Esophagus muscularis mucosa (tissue), 4 donors: ENCODE measurements at regions not wholly inside any gene's neighbourhood (a gene's known extent, or its start where the extent isn't known, plus 50 kb on each side); places are given as distances from the start of the nearest gene placed in this dataset.

Source experiments
- DNase-seq: peaks from one replicate; pipeline ENCODE4 v3.0.0-alpha.2; 2017; ENCODE audit errors: extremely low spot score
- H3K27ac ChIP-seq, 4 donors: fragments of 200-600 bp; sonication (generic); replicated peaks in 1 of 4; 1 replicate in 3 of 4; 2 replicates in 1 of 4; pipeline ENCODE4 v1.5.1; 2016 to 2019; ENCODE audit warnings: mild to moderate bottlenecking in 1 of 4
- H3K27me3 ChIP-seq, 4 donors: fragments of 200-600 bp; sonication (generic); one replicate each; pipeline versions ENCODE4 v1.5.1 to v1.6.0; 2016 to 2019
- H3K36me3 ChIP-seq, 4 donors: fragments of 200-600 bp; sonication (generic); one replicate each; pipeline ENCODE4 v1.5.1; 2016 to 2019
- H3K4me1 ChIP-seq, 4 donors: fragments of 200-600 bp; sonication (generic); one replicate each; pipeline ENCODE4 v1.5.1; 2016 to 2019
- H3K4me3 ChIP-seq, 4 donors: fragments of 200-600 bp; sonication (generic); 1 replicate in 2 of 4; 2 replicates in 2 of 4; pipeline ENCODE4 v1.5.1; 2016 to 2019; ENCODE audit warnings: mild to moderate bottlenecking in 4 of 4, moderate library complexity in 1 of 4
- H3K9me3 ChIP-seq, 4 donors: fragments of 200-600 bp; sonication (generic); 1 replicate in 3 of 4; 2 replicates in 1 of 4; pipeline ENCODE4 v1.5.1; 2016 to 2019
- CTCF ChIP-seq, 3 experiments: fragments of 200-600 bp in 2 of 3; fragments of 450-650 bp in 1 of 3; sonication (generic) in 2 of 3; IDR thresholded peaks; one replicate each; pipeline ENCODE4 v1.5.1; 2017 to 2019; ENCODE audit warnings: antibody characterized with exemption in 3 of 3, mild to moderate bottlenecking in 2 of 3, moderate library complexity in 1 of 3
- EP300 ChIP-seq: sonication (generic); formaldehyde crosslinking; IDR thresholded peaks from one replicate; pipeline ENCODE4 v1.6.1; 2017; ENCODE audit warnings: antibody characterized with exemption
- POLR2A ChIP-seq: fragments of 450-650 bp; IDR thresholded peaks from one replicate; pipeline ENCODE4 v1.6.1; 2017; ENCODE audit warnings: antibody characterized with exemption, moderate library complexity, mild to moderate bottlenecking, low read depth
- POLR2AphosphoS5 ChIP-seq, 2 donors: sonication (generic); formaldehyde crosslinking; IDR thresholded peaks; one replicate each; pipeline ENCODE4 v1.6.1; 2017; ENCODE audit warnings: antibody characterized with exemption in 2 of 2
- WGBS: methylation state at CpG from one replicate; pipeline ENCODE4 v1.1.5; 2018; 5-methylcytosine and 5-hydroxymethylcytosine counted together
- intact Hi-C: fragments of 100-400 bp; cut with DNase I; formaldehyde crosslinking; loops from one replicate; pipeline ENCODE4 v1.15.1; 2023

GRCh38 chr5:92428415-92428814 lies 1045.3 kb upstream of the ARRDC3 start:
- Histone ChIP-seq H3K9me3 (peaks cover 0 to 4% (median 0%) of the 10 kb centered on the region in 4 donors), H3K4me1 (no peaks in the 10 kb centered on the region), H3K36me3 (no peaks in the 10 kb centered on the region), H3K4me3 (no peak overlapping the region), H3K27me3 (no peaks in the 10 kb centered on the region), H3K27ac (no peak overlapping the region)
- TF ChIP-seq POLR2AphosphoS5 (IDR thresholded peaks at IDR 0.05) (no peak), EP300 (no peak), CTCF (IDR thresholded peaks at IDR 0.05) (no peak), POLR2A (no peak)
- WGBS: 78% methylated on average over 4 of the region's 4 CpGs
- no peak for DNase-seq
- intact Hi-C loops: no loop called here

DNA sequence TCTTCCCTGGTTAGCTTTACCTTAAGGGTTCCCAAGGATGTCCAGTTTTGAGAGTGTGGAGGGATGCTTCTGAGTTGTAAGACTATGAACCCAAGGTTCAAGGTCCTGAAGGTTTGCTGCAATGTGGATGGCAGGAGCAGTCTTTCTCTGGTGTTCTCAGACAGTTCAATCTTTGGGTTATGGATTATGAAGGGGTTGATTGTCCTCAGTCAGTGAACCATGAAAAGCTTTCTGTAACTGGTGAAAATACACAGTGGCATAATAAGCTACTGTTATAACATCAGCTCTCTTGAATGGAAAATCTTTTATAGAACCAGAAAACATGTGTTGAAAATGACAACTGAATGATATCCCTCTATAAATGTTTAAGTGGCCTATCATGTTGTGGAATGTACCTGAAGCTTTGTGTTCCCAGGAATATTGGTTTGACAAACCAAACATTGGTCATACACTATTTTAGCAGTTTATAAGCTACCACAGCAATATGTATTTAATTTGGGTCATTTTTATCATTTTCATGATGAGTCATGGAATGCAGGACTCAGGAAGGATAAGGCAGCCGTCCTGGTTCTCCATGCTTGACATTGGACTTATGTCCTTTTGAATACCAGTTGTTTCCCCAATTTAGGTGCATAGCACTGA lies 1041.8 kb upstream of the ARRDC3 start:
- Histone ChIP-seq H3K9me3 (no peaks in the 10 kb centered on the region), H3K4me3 (no peak overlapping the region), H3K36me3 (no peaks in the 10 kb centered on the region), H3K27me3 (no peaks in the 10 kb centered on the region), H3K27ac (no peak overlapping the region), H3K4me1 (no peaks in the 10 kb centered on the region)
- no peak for DNase-seq
- TF ChIP-seq POLR2AphosphoS5 (IDR thresholded peaks at IDR 0.05): no peak
- TF ChIP-seq CTCF (IDR thresholded peaks at IDR 0.05): no peak
- no peak for TF ChIP-seq POLR2A
- TF ChIP-seq EP300: no peak
- intact Hi-C loops: no loop called here
- WGBS: 88% methylated on average over 1 of the region's 1 CpG

GRCh38 chr5:92421942-92422341 lies 1038.8 kb upstream of the ARRDC3 start:
- Histone ChIP-seq H3K9me3 (no peaks in the 10 kb centered on the region), H3K4me1 (no peaks in the 10 kb centered on the region), H3K27me3 (no peaks in the 10 kb centered on the region), H3K4me3 (no peak overlapping the region), H3K36me3 (no peaks in the 10 kb centered on the region), H3K27ac (no peak overlapping the region)
- 69% methylated on average over 1 of the region's 1 CpG for WGBS
- DNase-seq: no peak
- intact Hi-C loops: no loop called here
- no peak for TF ChIP-seq POLR2A
- TF ChIP-seq CTCF (IDR thresholded peaks at IDR 0.05): no peak
- TF ChIP-seq POLR2AphosphoS5 (IDR thresholded peaks at IDR 0.05): no peak

GRCh38 chr5:92421196-92421595 lies 1038.1 kb upstream of the ARRDC3 start:
- Histone ChIP-seq H3K4me3 (no peak overlapping the region), H3K27me3 (no peaks in the 10 kb centered on the region), H3K9me3 (no peaks in the 10 kb centered on the region), H3K4me1 (no peaks in the 10 kb centered on the region), H3K27ac (no peak overlapping the region), H3K36me3 (no peaks in the 10 kb centered on the region)
- intact Hi-C loops: no loop called here
- DNase-seq: no peak
- TF ChIP-seq POLR2AphosphoS5 (IDR thresholded peaks at IDR 0.05): no peak
- no peak for TF ChIP-seq CTCF (IDR thresholded peaks at IDR 0.05)
- TF ChIP-seq EP300: no peak
- no peak for TF ChIP-seq POLR2A

- Histone ChIP-seq H3K4me3 (no peak overlapping the region), H3K27me3 (no peaks in the 10 kb centered on the region), H3K4me1 (no peaks in the 10 kb centered on the region), H3K27ac (no peak overlapping the region), H3K36me3 (no peaks in the 10 kb centered on the region), H3K9me3 (no peaks in the 10 kb centered on the region)
- no peak for DNase-seq
- intact Hi-C loops: no loop called here
- no peak for TF ChIP-seq POLR2AphosphoS5 (IDR thresholded peaks at IDR 0.05)
- no peak for TF ChIP-seq EP300
- no peak for TF ChIP-seq POLR2A
- TF ChIP-seq CTCF (IDR thresholded peaks at IDR 0.05): no peak
Measured at GRCh38 chr5:92419261-92419660, 1036.1 kb upstream of the ARRDC3 start.
